Activated CD4-positive, alpha-beta memory T cell treated with anti-CD3 and anti-CD28 coated beads for 36 hours (primary cell): ENCODE measurements at regions not wholly inside any gene's neighbourhood (a gene's known extent, or its start where the extent isn't known, plus 50 kb on each side); places are given as distances from the start of the nearest gene placed in this dataset.

ENCODE experiments used
- CTCF ChIA-PET: fragments of 350-600 bp; sonication (Branson Sonifier 250); formaldehyde crosslinking; loops from one replicate; lab custom pipeline; 2021; ENCODE audit warnings: antibody characterized with exemption, inconsistent platforms; lab: Charles Lee
- POLR2A ChIA-PET: fragments of 350-600 bp; sonication (Branson Sonifier 250); formaldehyde crosslinking; loops from one replicate; lab custom pipeline; 2021; ENCODE audit warnings: antibody characterized with exemption; lab: Charles Lee
- DNase-seq: peaks from one replicate; pipeline ENCODE4 v3.0.0-alpha.2; 2020
- H3K27ac Mint-ChIP-seq: one replicate; pipeline ENCODE4 v1.8.0; 2021; ENCODE audit warnings: mixed read lengths
- H3K27me3 Mint-ChIP-seq: one replicate; pipeline ENCODE4 v1.8.0; 2021; ENCODE audit warnings: mixed read lengths
- H3K36me3 Mint-ChIP-seq: one replicate; pipeline ENCODE4 v1.8.0; 2021; ENCODE audit warnings: mixed read lengths
- H3K4me1 Mint-ChIP-seq: one replicate; pipeline ENCODE4 v1.8.0; 2021; ENCODE audit warnings: low read depth, mixed read lengths
- H3K4me3 Mint-ChIP-seq: one replicate; pipeline ENCODE4 v1.8.0; 2021; ENCODE audit warnings: mild to moderate bottlenecking, mixed read lengths
- H3K9me3 Mint-ChIP-seq: one replicate; pipeline ENCODE4 v1.8.0; 2021; ENCODE audit warnings: mixed read lengths
- intact Hi-C: fragments of 100-400 bp; cut with micrococcal nuclease; formaldehyde crosslinking; loops from one replicate; pipeline ENCODE4 v1.15.1; 2023

DNA sequence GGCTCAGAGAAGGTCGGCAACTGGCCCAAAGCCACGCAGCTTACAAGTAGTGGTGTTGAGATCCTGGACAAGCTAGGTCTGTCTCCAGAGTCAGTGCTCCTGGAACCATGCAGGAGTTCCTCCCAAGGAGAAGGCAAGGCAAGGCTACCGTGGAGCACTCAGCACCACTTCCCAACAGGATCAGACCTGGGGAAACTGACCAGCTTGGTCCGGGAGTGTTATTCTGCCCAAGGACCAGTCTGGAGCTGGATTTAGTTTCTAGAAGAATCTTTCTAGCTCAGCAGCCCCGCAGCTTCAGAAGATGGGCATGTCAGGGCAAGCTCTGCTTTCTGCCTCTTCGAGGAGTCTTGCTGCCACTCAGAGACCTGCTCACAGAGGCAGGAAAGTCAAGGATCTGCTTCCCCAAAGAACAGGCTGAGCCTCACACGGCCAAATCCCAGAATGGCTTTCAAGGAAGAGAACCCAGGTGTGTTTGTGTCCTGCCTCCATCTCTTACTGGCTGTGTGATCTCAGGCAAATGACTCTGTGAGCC lies 302.8 kb downstream of the MATN1 start:
- Mint-ChIP-seq H3K4me1 (no peaks in the 10 kb centered on the region), H3K27me3 (peaks cover 16% of the 10 kb centered on the region), H3K27ac (no peak overlapping the region), H3K36me3 (no peaks in the 10 kb centered on the region), H3K9me3 (no peaks in the 10 kb centered on the region), H3K4me3 (no peak overlapping the region)
- intact Hi-C loops, result no loop called here
- ChIA-PET CTCF (interaction anchor here (0.6 kb wide), 1 partner anchor 65 kb away, joined by 3 read pairs; no protein-coding TSS in a partner anchor), POLR2A (no interaction called here)
- DNase-seq, result no peak

DNA sequence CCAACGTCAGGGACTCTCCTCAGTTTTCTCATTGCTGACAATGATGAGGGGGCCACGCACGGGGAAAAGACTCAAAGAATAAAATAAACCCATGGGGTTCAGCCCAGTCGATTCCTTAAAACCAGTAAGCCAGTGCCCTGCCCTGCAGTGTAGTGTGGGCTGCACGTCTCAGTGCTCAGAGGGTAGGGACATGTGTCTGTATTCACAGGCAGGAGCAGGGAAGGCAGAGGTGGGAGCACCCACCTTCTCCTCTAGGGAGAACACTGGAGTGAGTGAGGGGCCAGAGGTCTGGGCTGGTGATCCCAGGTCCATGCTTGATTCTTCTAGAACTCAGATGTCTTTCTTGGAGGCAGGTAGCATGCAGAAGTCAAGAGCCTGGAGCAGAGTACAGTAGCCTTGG lies 303.6 kb downstream of the MATN1 start:
- POLR2A ChIA-PET, result no interaction called here
- H3K4me1 Mint-ChIP-seq, result no peaks in the 10 kb centered on the region
- CTCF ChIA-PET, result no interaction called here
- intact Hi-C loops, result no loop called here
- no peaks in the 10 kb centered on the region for H3K36me3 Mint-ChIP-seq
- no peak for DNase-seq
- no peak overlapping the region for H3K27ac Mint-ChIP-seq
- no peaks in the 10 kb centered on the region for H3K9me3 Mint-ChIP-seq
- H3K4me3 Mint-ChIP-seq, result no peak overlapping the region
- H3K27me3 Mint-ChIP-seq, result peaks cover 14% of the 10 kb centered on the region

DNA sequence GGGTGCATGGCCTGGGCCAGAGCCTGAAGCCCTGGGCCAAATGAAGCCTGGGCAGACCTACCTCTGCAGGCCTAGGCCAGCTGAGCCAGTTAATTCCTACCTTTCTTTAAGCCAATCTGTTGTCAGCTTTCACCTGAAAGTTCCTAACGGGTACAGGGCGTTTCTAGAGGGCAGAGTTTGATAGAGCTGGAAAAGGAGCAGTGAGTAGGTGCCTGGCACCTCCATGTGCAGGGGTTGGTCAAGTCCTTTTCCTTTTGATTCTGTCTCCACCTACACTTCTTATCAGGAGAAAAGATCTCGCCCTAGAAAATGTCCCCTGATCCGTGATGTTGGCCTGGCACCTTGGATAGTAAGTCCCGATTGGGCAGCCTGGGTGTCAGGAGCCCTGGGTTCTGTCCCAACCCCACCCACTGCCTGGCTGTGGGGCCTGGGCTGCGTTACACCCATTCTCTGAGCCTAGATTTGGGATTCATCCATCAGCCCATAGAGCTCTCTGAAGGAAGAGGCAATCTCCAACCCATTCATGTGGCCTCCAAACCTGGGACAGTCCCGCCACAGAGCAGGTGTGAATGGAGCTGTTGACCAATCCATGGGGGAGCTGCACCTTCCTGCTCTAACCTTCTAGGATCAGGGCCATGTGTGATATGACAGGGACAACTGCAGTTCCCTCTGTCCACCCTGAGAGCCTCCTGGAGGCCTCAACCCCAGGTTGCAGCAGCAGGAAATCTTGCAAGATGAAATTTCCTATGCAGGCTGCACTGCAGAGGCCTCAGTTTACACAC lies 304.3 kb downstream of the MATN1 start:
- Mint-ChIP-seq H3K9me3 (no peaks in the 10 kb centered on the region), H3K4me1 (no peaks in the 10 kb centered on the region), H3K27ac (no peak overlapping the region), H3K4me3 (no peak overlapping the region), H3K36me3 (no peaks in the 10 kb centered on the region), H3K27me3 (peaks cover 10% of the 10 kb centered on the region)
- intact Hi-C loops, result no loop called here
- CTCF ChIA-PET, result no interaction called here
- POLR2A ChIA-PET, result no interaction called here
- DNase-seq, result no peak

DNA sequence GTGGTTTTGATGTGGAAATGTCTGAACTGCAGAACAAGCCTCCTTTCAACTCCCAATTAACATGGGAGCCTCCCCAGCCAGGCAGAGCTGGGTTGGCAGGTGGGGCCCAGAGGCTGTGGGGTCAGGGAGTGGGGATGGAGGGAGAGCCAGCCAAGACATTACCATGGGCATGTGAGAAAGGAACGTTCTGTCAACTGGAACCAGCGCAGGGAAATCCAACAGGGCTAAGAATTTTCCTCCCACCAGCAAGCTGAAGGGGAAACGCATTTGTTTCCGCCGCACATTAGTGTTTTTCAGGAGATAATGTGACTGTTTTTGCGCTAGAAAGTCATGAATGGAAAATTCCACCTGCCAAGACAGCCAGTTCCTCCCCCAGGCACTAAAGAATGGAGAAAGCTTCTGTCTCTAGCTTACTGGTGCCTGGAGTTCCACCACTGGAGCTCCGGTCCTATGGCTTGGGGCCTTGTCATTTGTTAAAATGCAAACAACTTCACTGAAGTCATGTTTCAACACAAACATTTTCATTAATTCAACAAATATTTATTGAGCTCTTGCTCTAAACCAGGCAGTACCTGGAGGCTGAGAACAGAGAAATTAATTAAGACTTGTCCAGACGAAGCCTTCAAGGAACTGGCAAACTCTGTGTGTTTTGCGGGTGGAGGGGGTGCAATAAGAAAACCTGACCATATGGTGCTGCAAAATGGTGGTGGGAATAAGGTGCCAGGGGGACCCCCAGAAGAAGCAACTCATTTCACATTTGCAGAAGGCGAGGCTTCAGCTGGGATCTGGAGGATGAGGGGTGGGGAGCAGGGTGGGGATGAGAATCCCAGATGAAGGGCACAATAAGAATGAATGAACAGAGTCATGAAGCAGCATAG lies 305.1 kb downstream of the MATN1 start:
- intact Hi-C loops, result no loop called here
- Mint-ChIP-seq H3K27ac (no peak overlapping the region), H3K9me3 (no peaks in the 10 kb centered on the region), H3K27me3 (peaks cover 4% of the 10 kb centered on the region), H3K4me1 (no peaks in the 10 kb centered on the region), H3K4me3 (no peak overlapping the region), H3K36me3 (no peaks in the 10 kb centered on the region)
- DNase-seq, result no peak
- ChIA-PET POLR2A (no interaction called here), CTCF (no interaction called here)

DNA sequence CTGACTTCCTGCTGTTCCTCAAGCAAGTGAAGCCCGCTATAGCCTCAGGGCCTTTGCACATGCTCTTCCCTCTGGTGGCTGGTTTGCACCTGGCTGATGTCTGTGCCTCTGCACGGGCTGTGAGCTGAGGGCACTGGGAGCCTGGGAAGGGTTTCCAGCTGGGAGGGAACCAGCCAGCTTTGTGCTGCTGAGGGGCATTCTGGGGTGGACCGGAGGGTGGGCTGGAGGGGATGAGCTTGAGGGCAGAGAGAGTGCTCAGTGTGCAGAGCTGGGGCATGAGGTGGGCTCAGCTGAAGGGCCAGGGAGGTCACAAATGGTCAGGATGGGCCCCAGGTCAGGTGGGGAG lies 305.7 kb downstream of the MATN1 start:
- no peaks in the 10 kb centered on the region for H3K36me3 Mint-ChIP-seq

DNA sequence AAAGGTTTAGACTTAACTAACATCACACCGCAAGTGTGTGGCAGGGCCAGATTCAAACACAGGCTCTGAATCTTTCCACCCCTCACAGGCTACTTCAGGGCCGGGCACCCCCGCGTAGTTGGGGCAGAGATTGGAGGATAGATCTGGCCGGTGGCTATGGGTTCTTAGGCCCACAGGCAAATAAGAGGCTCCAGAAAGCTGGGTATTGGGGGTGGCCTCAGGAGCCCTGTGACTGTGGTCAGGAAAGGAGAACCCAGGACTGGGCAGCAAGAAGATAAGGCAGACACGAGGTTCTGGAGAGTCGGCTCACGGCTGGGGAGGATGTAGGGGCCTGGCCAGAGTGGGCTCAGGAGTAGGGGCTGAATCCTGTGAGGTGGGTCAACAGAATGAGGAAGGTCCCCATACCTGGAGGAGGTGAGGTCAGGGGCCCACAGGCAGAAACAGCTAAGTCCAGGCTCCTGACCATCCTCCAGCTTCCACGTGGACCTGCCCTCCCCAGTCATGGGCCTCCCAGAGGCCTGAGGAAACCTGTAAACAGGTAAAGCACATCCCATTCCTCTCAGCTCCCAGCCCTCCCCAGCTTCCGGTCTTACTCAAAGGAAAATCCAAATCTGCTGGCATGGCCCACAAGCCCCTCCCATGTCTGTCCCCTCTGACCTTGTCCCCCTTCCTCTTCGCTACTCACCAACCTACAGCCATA lies 306.2 kb downstream of the MATN1 start:
- H3K4me1 Mint-ChIP-seq, result no peaks in the 10 kb centered on the region

More for the DNA sequence above, 305.7 kb downstream of the MATN1 start:
- intact Hi-C loops, result no loop called here
- Mint-ChIP-seq H3K4me3 (no peak overlapping the region), H3K4me1 (no peaks in the 10 kb centered on the region), H3K27me3 (peaks cover 2% of the 10 kb centered on the region), H3K27ac (no peak overlapping the region), H3K9me3 (no peaks in the 10 kb centered on the region)
- CTCF ChIA-PET, result no interaction called here
- no peak for DNase-seq
- POLR2A ChIA-PET, result no interaction called here

DNA sequence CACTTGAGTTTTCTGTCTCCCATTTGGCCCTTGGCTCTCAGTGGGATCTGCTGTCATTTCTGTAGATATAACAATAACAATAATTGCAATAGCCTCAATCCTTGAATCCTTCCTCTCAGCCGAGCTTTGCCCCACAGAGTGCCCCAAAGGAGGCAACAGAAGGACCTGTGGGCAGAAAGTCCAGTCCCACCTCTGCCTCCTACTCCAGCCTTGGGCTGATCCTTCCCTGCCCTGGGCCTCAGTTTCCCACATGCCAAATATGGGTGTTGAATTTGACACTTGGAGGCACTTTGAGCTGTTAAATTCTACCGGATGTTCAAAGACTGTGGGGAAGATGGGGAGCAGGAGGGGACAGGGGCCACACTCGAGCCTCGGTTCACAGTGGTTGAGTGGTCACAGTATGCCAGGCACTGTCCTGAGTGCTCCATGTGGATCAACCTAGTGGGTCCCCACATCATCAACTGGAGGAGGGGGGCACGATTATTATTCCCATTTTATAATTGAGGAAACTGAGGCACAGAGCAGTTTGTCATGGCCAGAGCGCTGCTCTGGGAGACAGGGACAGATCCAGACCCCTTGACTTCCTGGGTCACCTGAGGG lies 307.1 kb downstream of the MATN1 start:
- Mint-ChIP-seq H3K27me3 (peaks cover 6% of the 10 kb centered on the region), H3K4me3 (no peak overlapping the region), H3K36me3 (no peaks in the 10 kb centered on the region), H3K9me3 (no peaks in the 10 kb centered on the region), H3K27ac (no peak overlapping the region), H3K4me1 (no peaks in the 10 kb centered on the region)
- ChIA-PET POLR2A (no interaction called here), CTCF (no interaction called here)
- DNase-seq, result no peak
- intact Hi-C loops, result no loop called here

More for the DNA sequence above, 306.2 kb downstream of the MATN1 start:
- Mint-ChIP-seq H3K9me3 (no peaks in the 10 kb centered on the region), H3K27ac (no peak overlapping the region), H3K27me3 (peaks cover 2% of the 10 kb centered on the region), H3K4me3 (no peak overlapping the region), H3K36me3 (no peaks in the 10 kb centered on the region)
- CTCF ChIA-PET, result no interaction called here
- POLR2A ChIA-PET, result no interaction called here
- intact Hi-C loops, result no loop called here
- no peak for DNase-seq

DNA sequence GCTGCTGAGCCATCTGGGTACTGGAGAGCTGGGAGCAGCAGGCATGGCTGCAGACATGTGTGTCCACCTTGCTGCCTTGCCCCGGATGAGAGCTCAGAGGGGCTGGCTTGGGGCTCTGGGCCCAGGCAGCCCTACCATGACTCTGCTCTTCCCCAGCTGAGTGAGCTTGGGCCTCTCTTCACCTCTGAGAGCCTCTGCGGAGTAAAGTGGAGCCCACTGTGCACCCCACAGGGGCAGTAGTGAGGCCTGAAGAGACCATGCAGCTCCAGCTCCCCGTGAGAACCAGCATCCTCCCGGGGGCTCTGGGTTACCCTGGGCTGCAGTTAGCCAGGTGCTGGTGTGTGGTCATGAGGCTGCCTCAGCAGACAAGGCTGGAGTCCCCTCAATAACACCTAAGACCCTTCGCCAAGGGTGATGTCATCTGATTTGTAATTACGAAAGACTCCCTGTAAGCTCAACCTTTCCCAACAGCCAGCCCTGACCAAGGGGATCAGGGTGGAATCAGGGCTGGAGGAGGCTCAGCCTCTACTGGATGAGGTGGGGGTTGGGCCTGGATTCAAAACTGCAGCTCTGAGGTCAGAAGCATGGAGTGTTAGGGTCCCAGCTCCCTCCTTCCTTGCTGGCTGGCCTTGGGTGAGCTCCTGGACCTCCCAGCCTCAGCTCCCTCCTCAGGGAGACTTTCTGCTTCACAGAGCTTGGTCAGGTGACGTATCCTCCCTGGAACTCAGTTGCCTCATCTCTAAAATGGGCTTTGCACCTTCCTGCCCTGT lies 308.0 kb downstream of the MATN1 start:
- Mint-ChIP-seq H3K36me3 (no peaks in the 10 kb centered on the region), H3K27ac (no peak overlapping the region), H3K4me3 (no peak overlapping the region), H3K9me3 (no peaks in the 10 kb centered on the region), H3K27me3 (peaks cover 5% of the 10 kb centered on the region), H3K4me1 (no peaks in the 10 kb centered on the region)
- intact Hi-C loops, result no loop called here
- DNase-seq, result no peak
- ChIA-PET CTCF (no interaction called here), POLR2A (no interaction called here)

DNA sequence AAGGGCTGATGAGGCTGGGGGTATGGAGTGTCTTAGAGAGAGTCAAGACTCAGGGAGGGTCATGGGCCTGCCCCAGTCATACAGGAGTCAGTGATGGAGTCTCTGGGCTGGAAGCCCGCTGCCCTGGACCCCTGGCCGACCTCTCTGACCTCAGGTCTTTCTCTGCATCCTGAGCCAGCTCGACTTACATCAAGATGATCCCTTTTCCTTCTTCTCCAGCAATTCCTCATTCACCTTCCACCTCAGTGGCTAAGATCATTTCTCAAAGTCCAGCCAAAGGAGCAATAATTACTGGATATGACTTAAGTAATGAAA lies 308.6 kb downstream of the MATN1 start:
- no peak overlapping the region for H3K4me3 Mint-ChIP-seq
- H3K9me3 Mint-ChIP-seq, result no peaks in the 10 kb centered on the region
- CTCF ChIA-PET, result no interaction called here
- no peak overlapping the region for H3K27ac Mint-ChIP-seq
- POLR2A ChIA-PET, result no interaction called here
- no peaks in the 10 kb centered on the region for H3K36me3 Mint-ChIP-seq
- H3K27me3 Mint-ChIP-seq, result peaks cover 5% of the 10 kb centered on the region
- no peaks in the 10 kb centered on the region for H3K4me1 Mint-ChIP-seq
- DNase-seq, result no peak
- intact Hi-C loops, result no loop called here

DNA sequence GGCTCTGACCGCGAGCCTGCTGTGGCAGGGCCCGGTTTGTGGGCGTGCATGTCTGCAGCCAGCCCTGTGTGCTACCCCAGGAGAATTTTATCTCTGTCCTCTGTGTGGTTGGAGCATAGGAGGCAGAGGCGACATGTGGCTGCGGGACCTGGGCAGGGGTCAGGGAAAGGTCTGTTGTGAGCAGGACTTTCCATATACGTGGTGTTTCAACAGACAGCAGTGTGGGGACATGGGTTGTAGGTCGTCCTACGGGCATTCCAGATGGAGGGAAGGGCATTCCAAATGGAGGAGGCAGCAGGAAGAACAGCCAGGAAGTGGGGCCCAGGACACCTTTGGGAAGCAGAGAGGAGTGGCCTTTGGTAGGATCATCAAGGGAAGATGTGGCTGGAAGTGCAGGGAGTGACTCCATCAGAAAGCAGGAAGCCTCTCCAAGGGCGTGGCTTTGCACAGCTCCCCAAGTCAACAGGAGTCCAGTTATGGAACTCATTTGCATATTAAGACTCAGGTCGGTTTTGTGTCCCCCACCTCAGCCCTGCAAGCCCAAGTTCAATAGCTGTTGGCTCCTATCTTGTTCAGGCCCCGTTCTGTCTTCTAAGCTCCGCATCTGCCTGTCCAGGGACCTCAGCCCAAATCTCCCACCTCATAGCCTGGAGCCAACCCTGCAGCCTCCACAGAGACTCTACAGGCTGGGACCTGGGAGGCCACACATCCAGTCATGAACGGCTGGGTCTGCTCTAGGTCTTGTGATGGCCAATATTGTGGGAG lies 309.1 kb downstream of the MATN1 start:
- POLR2A ChIA-PET, result no interaction called here
- Mint-ChIP-seq H3K9me3 (no peaks in the 10 kb centered on the region), H3K4me1 (no peaks in the 10 kb centered on the region), H3K36me3 (no peaks in the 10 kb centered on the region), H3K4me3 (no peak overlapping the region), H3K27ac (no peak overlapping the region), H3K27me3 (peaks cover 8% of the 10 kb centered on the region)
- CTCF ChIA-PET, result no interaction called here
- intact Hi-C loops, result no loop called here
- no peak for DNase-seq

DNA sequence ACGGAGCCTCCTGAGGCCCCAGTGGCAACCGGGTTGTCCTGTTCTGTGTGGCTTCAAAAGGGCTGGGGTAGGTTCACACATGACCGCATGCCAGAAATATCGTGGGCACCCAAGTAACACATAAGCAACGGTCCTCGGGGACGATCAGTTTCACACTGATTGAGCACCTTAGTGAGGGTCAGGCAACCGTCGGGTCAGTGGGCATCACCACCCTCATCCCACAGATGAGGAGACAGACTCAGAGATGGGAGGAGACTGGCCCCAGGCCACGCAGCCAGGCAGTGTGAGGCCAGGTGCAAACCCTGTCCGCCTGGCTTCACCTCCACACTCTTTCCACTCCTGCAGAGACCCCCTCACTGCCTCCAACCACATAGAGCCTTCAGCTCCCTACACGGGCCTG lies 309.8 kb downstream of the MATN1 start:
- no peaks in the 10 kb centered on the region for H3K9me3 Mint-ChIP-seq
- H3K4me3 Mint-ChIP-seq, result no peak overlapping the region
- intact Hi-C loops, result no loop called here
- ChIA-PET CTCF (no interaction called here), POLR2A (no interaction called here)
- H3K4me1 Mint-ChIP-seq, result no peaks in the 10 kb centered on the region
- H3K36me3 Mint-ChIP-seq, result no peaks in the 10 kb centered on the region
- H3K27ac Mint-ChIP-seq, result no peak overlapping the region
- H3K27me3 Mint-ChIP-seq, result peaks cover 12% of the 10 kb centered on the region
- no peak for DNase-seq
